Ureter (tissue), 1 donor: ENCODE measurements at regions not wholly inside any gene's neighbourhood (a gene's known extent, or its start where the extent isn't known, plus 50 kb on each side); places are given as distances from the start of the nearest gene placed in this dataset.

Experiments used
- DNase-seq: peaks from one replicate; pipeline ENCODE4 v3.0.0-alpha.2; 2020; ENCODE audit warnings: low spot score
- donor health status: DM: yes; HTN: yes; CAD: no.

DNA sequence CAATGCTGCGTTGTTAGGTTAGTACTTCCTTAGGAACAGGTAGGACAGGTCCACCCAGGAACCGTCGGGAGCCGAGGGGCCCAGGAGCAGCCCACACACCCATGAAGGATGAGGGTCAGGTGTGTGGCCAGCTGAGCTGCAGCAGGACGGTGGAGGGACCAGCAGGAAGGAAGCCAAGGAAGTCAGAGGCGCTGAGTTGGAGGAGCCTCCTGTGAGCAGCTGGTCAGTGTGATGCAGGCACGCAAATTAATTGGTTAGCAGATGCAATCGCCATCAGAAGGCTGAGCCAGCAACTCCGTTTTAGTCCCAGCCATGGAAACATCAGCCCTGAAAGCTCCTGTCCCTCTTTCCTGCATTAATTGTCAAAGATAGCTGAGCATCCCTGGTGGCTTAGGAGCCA lies 114.9 kb upstream of the SOX1 start:
- no peak for DNase-seq

DNA sequence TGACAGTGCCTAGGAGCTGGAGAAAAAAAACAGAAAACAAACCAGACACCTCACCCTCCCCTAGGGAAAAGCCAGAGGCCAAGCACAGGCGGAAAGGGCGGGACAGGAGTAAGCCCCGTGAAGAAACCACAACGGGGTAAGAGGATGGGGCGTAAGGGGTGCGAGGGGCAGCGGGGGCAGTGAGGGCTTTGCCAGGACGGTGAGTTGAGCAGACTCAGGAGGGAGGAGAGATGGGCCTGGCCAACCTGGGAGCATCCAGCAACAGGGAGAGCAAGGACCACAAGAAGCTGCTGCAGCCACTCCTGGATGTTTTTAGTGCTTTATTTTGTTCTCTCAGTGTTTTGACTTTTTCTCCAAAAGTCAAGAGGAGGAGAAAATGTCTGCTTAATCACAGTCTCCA lies 114.1 kb upstream of the SOX1 start:
- no peak for DNase-seq

GRCh38 chr13:111953546-111954178 lies 113.3 kb upstream of the SOX1 start:
- no peak for DNase-seq

- DNase-seq: no peak
These were observed 112.1 kb upstream of the SOX1 start for GRCh38 chr13:111954661-111955411.

DNA sequence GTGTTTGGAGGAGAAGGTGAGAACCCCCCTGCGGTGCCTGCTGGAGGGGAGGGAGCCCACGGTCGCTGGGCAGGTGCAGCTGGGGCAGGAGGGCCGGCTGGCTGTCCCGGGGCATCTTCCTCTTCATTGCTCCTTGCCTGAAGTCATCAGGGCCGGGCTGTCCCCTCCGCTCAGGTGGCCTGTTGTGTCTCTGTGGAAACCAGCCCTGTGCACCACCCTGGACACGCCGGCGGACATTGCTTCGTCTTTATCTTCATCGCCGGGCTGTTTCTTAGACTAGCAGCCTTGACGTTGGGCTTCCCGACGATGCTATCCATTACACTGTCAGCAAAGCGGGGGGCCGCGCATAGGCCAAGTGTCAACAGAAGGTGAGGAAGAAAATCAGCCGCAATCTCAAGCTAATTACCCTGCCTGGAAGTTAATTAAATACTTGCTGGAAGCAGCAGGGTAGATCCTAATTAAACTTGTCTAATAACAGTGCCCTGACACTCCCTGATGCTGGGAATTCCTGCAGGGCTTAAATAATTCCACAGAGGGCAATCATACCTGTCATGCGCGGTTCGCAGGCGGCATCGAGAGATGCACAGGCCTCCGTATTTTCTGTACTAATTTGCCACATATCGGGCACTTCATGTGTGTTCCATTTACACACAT lies 111.4 kb upstream of the SOX1 start:
- DNase-seq: no peak

DNA sequence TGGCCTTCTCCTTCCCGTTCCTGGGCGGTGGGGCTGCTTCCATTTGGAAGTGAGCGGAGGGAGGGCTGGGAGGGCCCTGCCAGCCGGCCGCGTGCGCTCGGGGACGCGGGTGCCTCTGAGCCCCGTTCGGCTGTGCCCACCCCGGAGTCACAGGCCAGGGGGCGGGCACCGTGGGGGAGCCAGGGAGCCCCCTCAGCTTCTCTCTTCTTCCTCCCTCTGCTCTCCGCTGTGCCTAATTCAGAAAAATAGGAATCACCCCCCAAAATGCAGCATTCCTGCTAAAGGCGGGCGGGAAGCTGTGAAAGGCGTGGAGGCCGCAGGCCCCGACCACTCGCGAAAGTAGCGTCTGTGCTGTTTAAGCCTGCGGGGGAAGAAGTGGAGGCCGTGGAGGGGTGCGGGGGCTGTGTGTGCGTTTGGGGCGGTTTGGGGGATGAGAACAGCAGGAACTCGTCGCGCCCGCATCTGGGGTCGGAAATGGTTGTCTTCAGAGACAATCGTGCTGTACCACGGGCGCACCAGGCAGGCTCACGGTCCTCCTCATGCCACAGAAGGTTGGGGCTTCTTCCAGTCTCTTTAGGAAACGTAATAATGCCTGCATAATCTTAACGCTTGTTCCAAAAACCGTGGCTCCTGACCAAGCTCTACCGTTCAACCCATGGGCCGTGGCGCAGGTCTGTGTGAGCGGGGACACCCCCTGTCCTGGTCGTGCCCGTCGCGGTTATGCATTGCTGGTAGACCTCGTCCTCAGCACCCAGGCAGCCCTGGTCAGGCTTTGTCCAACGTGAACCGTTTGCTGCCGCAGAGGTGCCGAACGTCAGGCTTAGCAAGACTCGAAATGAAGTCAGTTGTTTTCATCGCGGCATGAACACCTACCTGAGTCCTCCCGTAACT lies 110.4 kb upstream of the SOX1 start:
- no peak for DNase-seq

- DNase-seq: no peak
These were observed 109.0 kb upstream of the SOX1 start for GRCh38 chr13:111957913-111958450.

DNA sequence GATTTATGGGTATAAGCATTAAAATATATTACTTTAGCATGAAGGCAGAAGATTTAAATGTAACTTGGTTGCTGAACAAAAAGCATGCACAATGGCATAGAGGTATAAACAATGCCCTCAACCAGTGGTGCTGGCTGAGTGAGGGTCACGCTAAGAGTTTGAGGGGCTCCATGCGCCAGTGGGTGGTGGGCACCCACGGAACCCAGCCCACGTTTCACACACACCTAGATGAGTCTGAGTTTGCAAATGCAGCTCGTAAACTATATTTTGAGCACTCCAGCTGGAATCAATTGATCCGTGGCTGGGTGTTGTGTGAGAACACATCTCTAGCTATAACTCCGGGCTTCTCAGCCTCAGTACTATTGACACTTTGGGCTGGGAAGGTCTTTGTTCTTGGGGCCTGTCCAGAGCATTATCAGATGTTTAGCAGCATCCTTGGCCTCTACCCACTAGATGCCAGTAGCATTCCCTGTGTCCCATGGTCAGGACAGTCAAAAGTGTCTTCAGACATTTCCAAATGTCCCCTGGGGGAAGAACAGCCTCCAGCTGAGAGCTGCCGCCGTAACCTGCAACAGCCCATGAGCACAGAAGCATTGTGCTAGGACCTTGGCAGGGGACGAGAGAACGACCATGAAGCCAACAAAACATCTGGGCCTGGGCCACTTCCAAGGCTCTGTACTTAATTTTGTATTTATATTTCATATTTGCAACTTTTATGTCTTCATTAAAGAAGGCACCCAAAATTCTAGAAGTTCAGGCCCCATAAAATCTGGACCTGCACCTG lies 108.1 kb upstream of the SOX1 start:
- no peak for DNase-seq

GRCh38 chr13:111960152-111960772 lies 106.7 kb upstream of the SOX1 start:
- no peak for DNase-seq

GRCh38 chr13:111961236-111961635 lies 105.7 kb upstream of the SOX1 start:
- DNase-seq: no peak

GRCh38 chr13:111961651-111962192 lies 105.2 kb upstream of the SOX1 start:
- no peak for DNase-seq

DNA sequence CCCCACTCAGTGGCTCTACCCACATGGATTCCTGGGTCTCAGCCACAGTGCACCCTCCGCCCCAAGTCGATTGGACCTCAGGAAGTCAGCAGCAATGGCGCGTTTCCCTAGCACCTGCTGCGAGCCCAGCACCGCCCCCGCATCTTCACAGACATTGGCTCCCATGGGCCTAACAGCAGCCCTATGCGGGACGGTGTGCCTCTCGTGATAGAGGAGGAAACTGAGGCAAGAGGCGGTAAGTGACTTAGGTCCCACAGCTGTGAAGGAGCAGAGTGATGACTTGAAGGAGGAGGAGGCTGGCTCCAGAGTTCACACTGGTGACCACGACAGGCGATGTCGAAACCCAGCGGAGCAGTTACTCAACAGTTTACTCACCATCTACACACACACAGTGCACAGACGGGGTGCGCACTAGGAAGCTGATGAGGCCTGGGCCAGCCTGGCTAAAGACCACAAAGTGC lies 104.5 kb upstream of the SOX1 start:
- DNase-seq: no peak

DNA sequence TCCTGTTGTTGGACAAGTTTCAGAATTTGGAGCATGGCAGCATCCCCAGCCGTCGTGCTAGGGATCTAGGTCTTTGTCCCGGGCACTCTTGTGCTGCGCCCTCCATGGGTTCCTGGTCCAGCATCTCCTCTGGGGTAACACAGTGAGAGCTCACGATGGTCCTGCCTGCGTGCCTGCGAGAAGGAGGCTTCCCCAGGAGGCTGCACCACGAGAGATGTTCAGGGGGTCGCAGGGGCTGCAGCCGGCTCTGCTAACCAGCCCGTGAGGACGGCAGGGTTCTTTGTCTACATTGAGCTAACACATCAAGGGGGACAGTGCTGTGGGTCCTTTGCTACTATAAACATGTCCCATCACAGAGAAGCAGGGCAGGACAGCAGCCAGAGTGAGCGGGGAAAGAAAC lies 103.9 kb upstream of the SOX1 start:
- no peak for DNase-seq

GRCh38 chr13:111964411-111965035 lies 102.4 kb upstream of the SOX1 start:
- DNase-seq: no peak

- no peak for DNase-seq
These were observed 101.3 kb upstream of the SOX1 start for GRCh38 chr13:111965466-111966214.

GRCh38 chr13:111966933-111967332 lies 100.0 kb upstream of the SOX1 start:
- DNase-seq: no peak

DNA sequence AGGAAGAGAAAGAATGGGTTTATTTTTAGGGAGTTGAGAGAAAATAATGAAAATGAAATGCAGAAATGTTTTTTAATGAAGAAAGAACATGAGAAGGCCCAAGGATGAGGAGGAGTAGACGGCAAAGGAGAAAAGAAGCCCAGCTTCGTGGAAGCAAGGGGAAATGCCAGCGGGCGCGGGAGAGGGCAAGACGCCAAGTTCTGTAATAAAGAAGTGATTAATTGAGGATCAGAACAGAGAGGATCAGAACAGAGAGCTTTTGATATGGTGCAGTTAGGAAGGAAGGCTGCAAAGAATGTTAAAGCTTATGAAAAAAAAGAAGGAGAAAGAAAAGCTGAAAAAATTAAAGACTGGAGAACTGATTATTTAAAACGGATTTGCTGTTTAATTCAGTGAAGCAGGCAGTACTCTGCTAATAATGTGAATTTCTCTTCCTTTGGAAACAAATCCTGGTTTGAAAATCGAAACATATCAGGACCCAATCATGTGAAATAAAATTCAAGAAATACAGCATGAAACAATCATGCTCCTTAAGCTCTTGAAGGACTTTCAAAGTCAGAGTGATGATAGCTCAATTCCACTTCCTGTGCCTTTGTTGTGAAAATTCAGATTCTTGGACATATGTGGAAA lies 99.3 kb upstream of the SOX1 start:
- no peak for DNase-seq

DNA sequence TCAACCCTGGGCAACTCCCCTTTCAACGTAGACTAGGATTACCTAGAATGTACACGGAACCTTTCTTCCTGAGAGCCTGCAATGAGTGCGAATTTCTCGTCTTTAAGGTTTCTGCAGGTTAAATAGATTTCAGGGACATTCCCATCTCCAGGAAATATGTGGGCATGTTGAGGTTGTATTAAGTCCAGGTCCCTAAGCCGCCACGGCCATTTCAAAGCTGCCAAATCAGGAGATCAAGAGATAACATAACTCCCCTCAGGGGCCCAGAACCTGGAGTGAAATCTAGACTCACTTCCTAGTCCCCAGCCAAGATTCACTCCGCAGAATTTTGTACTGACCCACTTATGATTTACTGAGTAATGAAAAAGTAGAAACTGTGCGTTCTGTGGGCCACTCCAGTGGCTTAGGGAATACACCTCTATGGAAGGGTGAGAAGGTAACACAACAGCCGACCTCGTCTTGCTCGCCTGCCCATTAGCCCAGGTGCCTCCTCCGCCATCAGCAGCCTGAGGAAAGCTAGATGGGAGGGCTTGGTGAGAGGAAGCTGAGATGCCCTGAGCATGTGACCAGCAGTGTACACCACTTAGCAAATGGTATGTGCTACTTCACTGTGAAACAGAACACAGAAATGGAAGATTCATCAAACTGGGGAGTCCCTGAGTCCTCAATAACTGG lies 98.5 kb upstream of the SOX1 start:
- DNase-seq: no peak
